ENCODE measurements at regions not wholly inside any gene's neighbourhood (a gene's known extent, or its start where the extent isn't known, plus 50 kb on each side); places are given as distances from the start of the nearest gene placed in this dataset.

- Histone ChIP-seq H3K9ac (ENCODE audit: insufficient read depth, low read length, poor library complexity, severe bottlenecking) (no peak overlapping the region), H3K36me3 (replicated peaks in 1 of 2; ENCODE audit: control insufficient read depth in 1 of 2, insufficient read depth in 2 of 2, low read length in 2 of 2) (no peaks in the 10 kb centered on the region), H3K4me2 (replicated peaks; ENCODE audit: extremely low read depth, low read length, poor library complexity, severe bottlenecking) (no peak overlapping the region), H2AFZ (ENCODE audit: insufficient read depth, low read depth, low read length, poor library complexity, severe bottlenecking) (no peak overlapping the region), H3K27me3 (ENCODE audit: control insufficient read depth in 2 of 2, insufficient read depth in 2 of 2, low read length in 2 of 2) (no peaks in the 10 kb centered on the region), H4K20me1 (ENCODE audit: insufficient read depth, low read length) (no peaks in the 10 kb centered on the region), H3K4me1 (ENCODE audit: control insufficient read depth in 1 of 2, insufficient read depth in 2 of 2, low read length in 2 of 2) (no peaks in the 10 kb centered on the region), H3K9me3 (replicated peaks in 1 of 2; ENCODE audit: control insufficient read depth in 1 of 2, insufficient read depth in 1 of 2, low read length in 2 of 2) (no peaks in the 10 kb centered on the region), H3K4me3 (replicated peaks in 1 of 3; ENCODE audit: low read depth in 2 of 3, low read length in 3 of 3) (no peak overlapping the region), H3K79me2 (ENCODE audit: insufficient read depth, low read length) (no peaks in the 10 kb centered on the region), H3K27ac (ENCODE audit: low read depth in 1 of 2, low read length in 2 of 2) (no peak overlapping the region)
- H3K4me1 Mint-ChIP-seq = no peaks in the 10 kb centered on the region
- H3K27ac Mint-ChIP-seq = no peak overlapping the region
- no peak overlapping the region for H3K4me3 Mint-ChIP-seq
- TF ChIP-seq, protein P1, sequence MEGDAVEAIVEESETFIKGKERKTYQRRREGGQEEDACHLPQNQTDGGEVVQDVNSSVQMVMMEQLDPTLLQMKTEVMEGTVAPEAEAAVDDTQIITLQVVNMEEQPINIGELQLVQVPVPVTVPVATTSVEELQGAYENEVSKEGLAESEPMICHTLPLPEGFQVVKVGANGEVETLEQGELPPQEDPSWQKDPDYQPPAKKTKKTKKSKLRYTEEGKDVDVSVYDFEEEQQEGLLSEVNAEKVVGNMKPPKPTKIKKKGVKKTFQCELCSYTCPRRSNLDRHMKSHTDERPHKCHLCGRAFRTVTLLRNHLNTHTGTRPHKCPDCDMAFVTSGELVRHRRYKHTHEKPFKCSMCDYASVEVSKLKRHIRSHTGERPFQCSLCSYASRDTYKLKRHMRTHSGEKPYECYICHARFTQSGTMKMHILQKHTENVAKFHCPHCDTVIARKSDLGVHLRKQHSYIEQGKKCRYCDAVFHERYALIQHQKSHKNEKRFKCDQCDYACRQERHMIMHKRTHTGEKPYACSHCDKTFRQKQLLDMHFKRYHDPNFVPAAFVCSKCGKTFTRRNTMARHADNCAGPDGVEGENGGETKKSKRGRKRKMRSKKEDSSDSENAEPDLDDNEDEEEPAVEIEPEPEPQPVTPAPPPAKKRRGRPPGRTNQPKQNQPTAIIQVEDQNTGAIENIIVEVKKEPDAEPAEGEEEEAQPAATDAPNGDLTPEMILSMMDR (IDR thresholded peaks at IDR 0.05) = no peak
- WGBS (ENCODE audit: insufficient coverage) = 70% methylated on average over 3 of the region's 3 CpGs
- peaks cover 0 to 4% (median 3%) of the 10 kb centered on the region in 7 donors for H3K9me3 Mint-ChIP-seq
- DNase-seq = no peak
- H3K36me3 Mint-ChIP-seq = no peaks in the 10 kb centered on the region
- H3K27me3 Mint-ChIP-seq (ENCODE audit: low read depth in 3 of 3) = peaks cover 0 to 7% (median 2%) of the 10 kb centered on the region in 3 donors
- intact Hi-C loops (cut with micrococcal nuclease) = no loop called here
Measured at GRCh38 chr2:234199996-234200395, 149.5 kb downstream of the SPP2 start.

- no peak overlapping the region for H3K4me3 Mint-ChIP-seq
- no peak overlapping the region for H3K27ac ChIP-seq (ENCODE audit: low read depth in 1 of 2, low read length in 2 of 2)
- no peak overlapping the region for H3K27ac Mint-ChIP-seq
- no peak overlapping the region for H3K4me3 ChIP-seq (replicated peaks in 1 of 3; ENCODE audit: low read depth in 2 of 3, low read length in 3 of 3)
- no peak overlapping the region for H3K4me2 ChIP-seq (replicated peaks; ENCODE audit: extremely low read depth, low read length, poor library complexity, severe bottlenecking)
- 88% methylated on average over 1 of the region's 4 CpGs for whole genome bisulfite sequencing (ENCODE audit: insufficient coverage)
- H3K36me3 Mint-ChIP-seq = no peaks in the 10 kb centered on the region
- H3K36me3 ChIP-seq (replicated peaks in 1 of 2; ENCODE audit: control insufficient read depth in 1 of 2, insufficient read depth in 2 of 2, low read length in 2 of 2) = no peaks in the 10 kb centered on the region
- H3K79me2 ChIP-seq (ENCODE audit: insufficient read depth, low read length) = no peaks in the 10 kb centered on the region
- H3K4me1 Mint-ChIP-seq = no peaks in the 10 kb centered on the region
- DNase-seq = no peak
- H3K27me3 ChIP-seq (ENCODE audit: control insufficient read depth in 2 of 2, insufficient read depth in 2 of 2, low read length in 2 of 2) = peaks cover 0 to under 1% of the 10 kb centered on the region in 2 donors
- peaks cover 0 to 6% (median 3%) of the 10 kb centered on the region in 7 donors for H3K9me3 Mint-ChIP-seq
- no peaks in the 10 kb centered on the region for H3K4me1 ChIP-seq (ENCODE audit: control insufficient read depth in 1 of 2, insufficient read depth in 2 of 2, low read length in 2 of 2)
- no peaks in the 10 kb centered on the region for H3K9me3 ChIP-seq (replicated peaks in 1 of 2; ENCODE audit: control insufficient read depth in 1 of 2, insufficient read depth in 1 of 2, low read length in 2 of 2)
- intact Hi-C loops (cut with micrococcal nuclease) = no loop called here
- no peaks in the 10 kb centered on the region for H4K20me1 ChIP-seq (ENCODE audit: insufficient read depth, low read length)
- H3K27me3 Mint-ChIP-seq (ENCODE audit: low read depth in 3 of 3) = peaks cover 0 to 8% (median 5%) of the 10 kb centered on the region in 3 donors
- TF ChIP-seq, protein P1 (IDR thresholded peaks at IDR 0.05) = no peak
- H3K9ac ChIP-seq (ENCODE audit: insufficient read depth, low read length, poor library complexity, severe bottlenecking) = no peak overlapping the region
- H2AFZ ChIP-seq (ENCODE audit: insufficient read depth, low read depth, low read length, poor library complexity, severe bottlenecking) = no peak overlapping the region
Measured at GRCh38 chr2:234198976-234199375, 148.5 kb downstream of the SPP2 start.
